GM12892 (cell line): ENCODE measurements at regions not wholly inside any gene's neighbourhood (a gene's known extent, or its start where the extent isn't known, plus 50 kb on each side); places are given as distances from the start of the nearest gene placed in this dataset.

Experiments used
- POLR2A ChIP-seq: IDR thresholded peaks from 2 replicates; pipeline ENCODE4 v1.6.1; 2011; ENCODE audit warnings: low read depth, low read length, control low read depth
- POLR2AphosphoS5 ChIP-seq: IDR thresholded peaks from 2 replicates; pipeline ENCODE4 v1.6.1; 2011; ENCODE audit warnings: low read depth, low read length, control low read depth

DNA sequence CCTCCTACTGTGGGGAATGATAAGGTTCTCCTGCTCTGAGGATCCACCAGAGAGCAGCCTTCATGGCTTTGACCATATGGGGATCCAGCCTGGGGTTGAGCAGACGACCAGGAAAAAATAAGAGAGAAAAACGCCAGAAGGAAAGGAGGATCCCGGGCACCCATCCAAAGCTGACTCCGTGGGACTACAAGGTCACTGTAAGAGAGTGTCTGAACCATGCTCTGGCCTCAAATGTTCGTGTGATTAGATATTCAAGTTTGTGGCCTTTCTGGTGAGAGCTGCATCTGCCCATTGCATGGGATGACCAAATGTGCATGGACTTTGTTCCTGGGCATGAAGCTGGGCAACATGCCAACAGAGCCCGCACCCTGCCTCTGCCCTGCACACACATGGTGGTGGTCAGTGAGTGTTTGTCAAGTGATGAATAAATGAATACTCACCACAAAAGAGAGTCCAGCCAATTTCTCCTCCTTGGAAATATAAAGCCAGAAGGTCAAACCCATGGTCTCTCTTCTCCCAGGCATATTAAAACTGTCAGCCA, 346.0 kb upstream of the GATB start:
- no peak for TF ChIP-seq POLR2AphosphoS5
- TF ChIP-seq POLR2A: no peak
